HG03103 (cell line): ENCODE measurements at regions not wholly inside any gene's neighbourhood (a gene's known extent, or its start where the extent isn't known, plus 50 kb on each side); places are given as distances from the start of the nearest gene placed in this dataset.
"Not testable (repeated sequence)": the region's sequence is repeated elsewhere in the genome, so short reads cannot be mapped to it uniquely, and the experiment has no call there.

ENCODE experiments used
- ATAC-seq: cut with Tn5 transposase; IDR thresholded peaks from one replicate; pipeline ENCODE4 v1.9.1; 2021; ENCODE audit warnings: low read depth; ENCODE audit not compliant: unreplicated experiment

DNA sequence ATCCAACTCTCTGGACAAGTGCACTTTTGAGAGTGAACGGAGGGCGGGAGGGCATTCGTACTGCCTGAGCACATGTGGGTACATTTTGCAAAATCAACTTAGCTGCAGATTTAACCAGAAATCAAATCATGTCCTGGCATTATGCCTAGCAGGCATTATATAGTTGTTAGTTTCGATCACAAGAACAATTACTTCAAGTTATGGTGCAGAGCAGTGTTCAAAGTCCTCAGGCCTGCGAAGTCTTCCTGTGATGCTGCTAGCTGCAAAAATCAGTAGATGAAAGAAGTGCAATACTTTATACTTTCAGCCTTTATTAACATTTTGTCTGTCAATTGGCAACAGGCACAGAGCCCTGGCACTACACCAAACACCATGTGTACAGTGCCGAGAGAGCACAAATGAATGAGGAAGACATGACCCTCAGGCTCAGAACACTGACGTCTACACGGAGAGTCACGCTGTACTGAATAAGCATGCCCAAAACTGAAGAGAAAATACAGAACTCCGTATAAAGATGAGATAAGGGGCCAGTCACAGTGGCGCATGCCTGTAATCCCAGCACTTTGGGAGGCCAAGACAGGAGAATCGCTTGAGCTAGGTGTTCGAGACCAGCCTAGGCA lies 92.1 kb upstream of the CREB1 start:
- ATAC-seq, result no peak

DNA sequence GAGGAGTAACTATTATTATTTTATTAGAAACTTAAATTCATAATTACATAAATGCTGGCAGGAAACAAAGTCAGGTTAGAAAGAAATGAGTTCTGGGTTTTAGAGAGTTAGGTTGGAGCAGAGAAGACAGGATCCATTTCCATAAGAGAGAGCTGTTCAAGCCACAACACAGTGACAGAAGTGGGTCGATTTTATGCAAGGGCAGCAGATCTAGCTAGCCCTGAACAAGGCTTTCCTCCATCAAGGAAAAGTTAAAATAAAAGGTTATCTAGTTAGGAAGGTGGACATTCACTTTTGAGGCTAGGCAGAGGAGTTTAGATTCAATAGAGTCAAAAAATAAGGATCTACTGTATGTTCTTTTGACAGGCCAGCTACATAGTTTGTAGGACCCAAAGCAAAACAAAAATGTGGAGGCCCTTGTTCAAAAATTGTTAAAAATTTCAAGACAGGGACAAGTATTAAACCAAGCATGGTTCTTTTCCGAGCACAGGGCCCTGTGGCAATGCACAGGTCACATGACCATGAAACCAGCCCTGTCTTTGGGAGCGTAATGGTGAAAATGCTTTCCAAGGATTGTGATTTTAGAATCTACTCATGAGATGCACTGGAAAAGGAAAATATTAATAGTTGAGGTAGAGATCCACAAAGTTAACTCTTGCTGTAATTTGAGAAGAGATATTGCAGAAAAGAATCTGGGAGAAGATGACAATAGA lies 91.2 kb upstream of the CREB1 start:
- ATAC-seq, result no peak

DNA sequence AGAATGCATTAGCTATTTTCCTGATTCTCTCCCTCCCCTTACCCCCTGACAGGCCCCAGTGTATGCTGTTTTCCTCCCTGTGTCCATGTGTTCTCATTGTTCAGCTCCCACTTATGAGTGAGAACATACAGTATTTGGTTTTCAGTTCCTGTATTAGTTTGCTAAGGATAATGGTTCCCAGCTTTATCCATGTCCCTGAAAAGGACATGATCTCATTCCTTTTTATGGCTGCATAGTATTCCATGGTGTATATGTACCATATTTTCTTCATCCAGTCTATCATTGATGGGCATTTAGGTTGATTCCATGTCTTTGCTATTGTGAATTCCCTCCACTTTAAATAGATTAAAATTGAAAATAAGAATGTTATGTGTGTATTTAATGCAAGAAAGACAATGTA lies 89.9 kb upstream of the CREB1 start:
- ATAC-seq, result not testable (repeated sequence)

DNA sequence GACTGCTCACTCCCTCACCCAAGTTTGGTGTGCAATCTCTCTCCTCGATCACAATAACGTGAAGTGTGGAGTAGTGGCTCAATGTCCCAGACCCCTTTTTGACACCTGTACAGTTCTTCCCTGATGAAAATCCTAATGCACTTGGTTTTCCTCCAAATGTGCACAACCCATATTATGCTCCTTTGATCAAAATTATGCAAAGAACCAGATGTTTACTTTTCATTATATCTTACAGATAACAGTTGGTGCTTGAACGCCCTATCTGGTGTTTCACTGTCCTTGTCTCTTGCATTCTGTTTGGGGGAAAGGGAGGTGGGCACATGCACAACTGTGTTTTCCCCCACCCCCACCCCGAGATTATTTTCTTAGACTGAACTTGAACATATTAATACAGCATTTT lies 85.0 kb upstream of the CREB1 start:
- no peak for ATAC-seq

DNA sequence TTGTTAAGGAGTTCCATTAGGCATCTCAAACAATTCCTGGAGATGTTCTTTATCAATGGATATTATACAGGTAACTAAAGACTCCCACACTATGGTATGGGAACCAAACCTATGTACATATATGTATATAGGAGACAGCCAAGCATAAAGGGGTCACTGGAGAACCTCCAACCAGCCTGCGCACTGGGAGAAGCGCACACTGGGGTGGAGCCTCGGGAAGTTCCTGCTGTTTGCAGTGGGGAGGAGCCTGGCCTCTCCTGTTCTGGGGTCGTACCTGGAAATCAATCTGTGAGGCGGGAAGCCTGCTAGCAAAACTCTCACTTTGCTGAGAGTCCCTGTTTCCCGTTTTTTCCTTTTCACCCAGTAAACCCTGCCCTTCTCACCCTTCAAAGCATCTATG lies 83.1 kb upstream of the CREB1 start:
- ATAC-seq, result no peak

DNA sequence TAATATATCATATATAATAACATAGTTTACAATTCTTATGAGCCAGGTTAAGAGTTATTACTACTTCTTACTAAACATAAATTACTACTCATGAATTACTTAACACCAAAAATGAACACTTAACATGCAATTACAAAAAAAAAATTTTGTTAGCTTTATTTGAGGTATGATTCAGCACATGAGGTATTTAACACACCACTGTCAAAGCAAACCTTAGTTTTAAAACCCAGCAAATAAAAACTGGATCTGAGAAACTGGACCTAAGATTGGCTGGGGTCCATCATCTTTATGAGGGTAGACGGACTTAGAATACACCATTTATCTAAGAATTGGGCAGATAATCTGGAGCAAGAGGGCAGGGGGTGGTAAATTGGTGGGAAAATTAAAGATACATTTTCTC lies 81.8 kb upstream of the CREB1 start:
- ATAC-seq, result no peak

DNA sequence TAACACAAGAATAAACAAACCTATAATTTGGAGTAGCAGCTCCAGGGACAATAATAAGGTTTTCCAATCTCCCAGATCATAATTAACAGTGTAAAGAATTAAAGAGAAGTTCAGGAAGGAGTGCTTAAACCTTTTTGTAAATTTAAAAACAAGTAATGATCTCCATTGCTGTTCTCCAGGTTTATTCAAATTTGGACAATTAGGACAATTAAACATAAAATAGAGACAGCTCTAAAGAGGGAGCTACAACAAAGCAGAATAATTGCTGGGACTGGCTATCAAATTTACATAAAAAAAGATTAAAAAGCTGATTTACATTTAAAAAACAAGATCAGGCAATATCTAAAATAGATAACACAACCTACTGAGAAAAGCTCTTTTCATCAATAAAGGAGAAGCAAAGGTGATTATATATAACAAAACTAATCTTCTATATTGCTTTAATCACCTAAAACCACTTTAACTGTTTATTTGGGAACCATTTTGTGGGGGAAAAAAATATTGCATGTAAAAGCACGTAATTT lies 80.1 kb upstream of the CREB1 start:
- no peak for ATAC-seq

DNA sequence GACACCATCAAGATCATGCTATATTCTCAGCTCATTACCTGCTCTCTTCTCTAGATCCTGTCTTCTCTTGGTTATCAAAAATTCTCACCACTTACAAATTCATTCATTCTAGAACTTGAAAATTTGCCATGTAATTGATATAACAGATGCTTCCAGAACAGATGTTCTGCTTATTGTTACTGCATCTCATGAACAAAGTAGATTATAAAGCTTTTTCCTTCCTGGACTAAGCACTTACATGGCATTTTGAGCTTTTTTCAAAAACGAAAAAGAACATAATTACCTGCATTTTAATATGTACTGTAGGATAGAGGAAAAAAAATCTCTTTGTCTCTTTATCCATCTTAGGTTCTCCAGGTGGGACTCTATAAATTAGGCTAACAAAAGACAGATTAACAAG lies 79.6 kb upstream of the CREB1 start:
- no peak for ATAC-seq

DNA sequence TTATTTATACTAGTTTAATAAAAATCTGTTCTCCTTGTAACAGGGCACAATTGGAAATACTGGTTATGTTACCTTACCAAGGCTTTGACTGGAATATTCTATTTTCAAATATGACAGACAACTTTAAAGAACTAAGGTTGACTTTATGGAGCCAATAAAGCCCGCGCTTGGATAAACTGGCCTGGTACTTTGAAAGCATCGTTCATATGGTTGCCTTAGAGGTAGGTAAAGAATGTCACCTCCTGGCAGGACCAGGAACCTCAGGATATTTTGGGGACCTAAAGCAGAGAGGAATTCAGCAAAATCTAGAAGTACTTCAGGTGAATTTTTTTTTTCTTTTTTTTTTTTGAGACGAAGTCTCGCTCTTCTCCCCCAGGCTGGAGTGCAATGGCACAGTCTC lies 71.2 kb upstream of the CREB1 start:
- no peak for ATAC-seq

DNA sequence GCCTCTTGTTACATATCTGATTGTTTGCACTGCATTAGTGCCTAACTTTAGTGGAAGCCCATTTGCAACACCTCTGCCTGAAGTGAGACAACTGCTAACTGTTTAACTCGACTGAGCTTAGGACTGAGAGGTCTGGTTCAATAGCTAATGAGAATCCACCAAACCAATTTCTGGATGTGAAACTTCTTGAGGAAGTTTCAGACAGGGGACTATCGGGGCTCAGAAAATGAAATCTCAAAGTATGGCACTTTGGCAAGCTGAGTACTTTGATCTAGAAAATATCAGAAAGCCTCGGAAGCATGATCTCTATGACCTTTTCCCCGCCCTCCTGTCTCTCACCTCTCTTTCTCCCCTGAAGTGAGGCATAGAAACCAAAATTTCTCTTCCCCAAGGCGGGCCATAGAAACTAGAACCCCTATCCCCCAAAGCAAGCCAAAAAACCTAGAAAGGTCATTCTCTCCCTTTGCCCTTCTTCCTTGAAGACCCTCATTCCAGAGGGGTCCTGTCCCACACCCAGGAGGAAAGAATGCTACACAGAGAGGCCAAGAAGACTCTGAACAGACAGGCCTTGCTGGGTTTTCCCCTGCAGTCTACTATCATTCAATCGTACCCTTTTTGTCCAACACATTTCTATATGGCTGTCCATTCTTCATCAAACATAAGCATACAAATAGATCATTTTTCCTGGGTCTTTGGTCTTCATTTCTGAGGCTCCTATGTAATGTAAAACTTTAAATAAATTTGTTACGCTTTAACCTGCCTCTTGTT lies 69.6 kb upstream of the CREB1 start:
- peak; percentile 92 for ATAC-seq

DNA sequence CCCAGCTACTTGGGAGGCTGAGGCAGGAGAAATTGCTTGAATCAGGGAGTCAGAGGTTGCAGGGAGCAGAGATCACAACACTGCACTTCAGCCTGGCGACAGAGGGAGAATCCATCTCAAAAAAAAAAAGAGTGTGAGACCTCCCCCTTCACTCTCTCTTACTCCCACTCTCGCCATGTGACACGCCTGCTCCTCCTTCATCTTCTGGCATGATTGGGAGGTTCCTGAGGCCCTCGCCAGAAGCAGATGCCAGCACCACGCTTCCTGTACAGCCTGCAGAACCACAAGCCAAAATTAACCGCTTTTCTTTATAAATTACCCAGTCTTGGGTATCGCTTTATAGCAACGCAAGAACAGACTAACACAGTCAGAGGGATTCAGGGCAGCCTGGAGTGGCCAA lies 66.3 kb upstream of the CREB1 start:
- ATAC-seq, result no peak

DNA sequence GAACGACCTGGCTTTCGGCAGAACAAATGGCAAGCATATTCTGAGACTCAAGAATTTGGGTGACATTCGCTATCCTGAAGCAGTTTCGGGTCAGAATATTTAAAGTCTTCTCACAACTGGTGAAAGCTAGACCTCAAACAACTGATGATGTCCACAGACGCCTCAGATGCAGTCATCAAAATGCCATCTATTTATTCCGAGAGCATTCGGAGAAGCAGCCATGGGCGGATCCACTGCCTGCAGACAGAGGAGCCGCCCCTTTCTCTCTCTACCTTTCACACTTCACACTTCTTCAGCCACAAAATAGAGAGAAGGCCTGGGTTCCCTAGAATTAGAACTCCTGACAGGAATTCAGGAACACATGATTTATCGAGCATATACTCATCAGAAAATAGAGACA lies 65.8 kb upstream of the CREB1 start:
- ATAC-seq, result no peak

DNA sequence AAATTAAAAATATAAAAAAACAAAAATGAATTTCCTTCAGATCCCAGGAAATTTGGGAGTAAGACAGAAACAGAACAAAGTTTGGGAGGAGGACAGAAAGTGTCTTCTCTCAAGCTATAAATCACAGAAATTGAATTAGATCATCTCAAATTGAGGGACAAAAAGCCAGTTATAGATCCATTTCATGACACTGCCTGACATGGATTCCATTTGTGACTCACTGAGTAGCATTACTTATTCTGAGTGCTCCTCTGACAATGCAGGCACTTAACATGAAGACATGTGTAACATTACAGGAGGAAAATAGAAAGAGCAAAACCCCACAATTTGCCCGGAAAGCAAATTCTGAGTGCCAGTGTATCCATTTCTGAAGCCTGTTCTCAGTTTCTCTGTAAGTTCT lies 63.9 kb upstream of the CREB1 start:
- no peak for ATAC-seq

DNA sequence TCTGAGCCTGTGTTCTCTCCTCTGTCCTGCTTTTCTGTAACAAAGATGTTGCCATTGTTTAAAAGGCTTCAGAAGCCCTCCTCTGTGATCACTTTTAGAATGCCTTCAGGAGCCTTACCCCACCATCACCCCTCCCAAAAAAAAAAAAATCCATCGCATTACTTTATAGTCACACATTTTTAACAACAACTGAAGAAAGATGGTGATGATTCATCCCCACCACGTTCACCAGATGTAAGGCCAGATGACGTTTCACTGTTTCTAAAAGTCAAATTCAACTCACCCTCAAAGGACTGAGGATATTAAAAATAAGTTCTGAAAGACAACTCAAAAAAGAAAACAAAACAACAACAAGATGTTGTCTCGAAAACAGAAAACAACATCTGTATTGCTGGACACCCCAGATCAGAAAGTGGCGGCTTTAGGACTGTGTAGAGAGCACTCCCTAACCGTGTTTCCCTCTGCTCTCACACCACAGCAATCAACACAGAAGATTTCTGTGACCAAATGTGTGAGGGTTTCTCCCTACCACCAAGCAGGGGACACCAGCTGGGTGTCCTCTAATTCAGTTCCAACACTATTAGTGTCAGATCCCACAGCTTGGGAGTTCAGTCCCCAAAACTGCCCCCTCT lies 61.9 kb upstream of the CREB1 start:
- ATAC-seq, result no peak

DNA sequence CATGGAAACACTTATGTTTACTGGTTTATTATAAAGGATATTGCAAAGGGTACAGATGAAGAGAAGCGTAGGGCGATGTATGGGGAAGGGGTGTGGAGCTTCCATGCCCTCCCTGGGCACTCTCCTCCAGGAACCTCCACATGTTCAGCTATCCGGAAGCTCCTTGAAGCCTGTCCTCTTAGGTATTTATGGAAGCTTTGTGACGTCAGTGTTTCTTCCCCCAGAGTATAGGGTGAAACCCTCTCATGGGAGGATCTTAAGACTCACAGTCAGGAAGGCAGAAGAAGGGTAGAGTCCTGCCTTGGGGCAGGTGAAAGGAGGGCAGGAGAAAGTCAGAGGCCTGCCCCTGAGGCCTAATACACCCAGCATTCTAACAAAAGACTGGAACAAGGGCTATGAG lies 61.3 kb upstream of the CREB1 start:
- ATAC-seq, result no peak

DNA sequence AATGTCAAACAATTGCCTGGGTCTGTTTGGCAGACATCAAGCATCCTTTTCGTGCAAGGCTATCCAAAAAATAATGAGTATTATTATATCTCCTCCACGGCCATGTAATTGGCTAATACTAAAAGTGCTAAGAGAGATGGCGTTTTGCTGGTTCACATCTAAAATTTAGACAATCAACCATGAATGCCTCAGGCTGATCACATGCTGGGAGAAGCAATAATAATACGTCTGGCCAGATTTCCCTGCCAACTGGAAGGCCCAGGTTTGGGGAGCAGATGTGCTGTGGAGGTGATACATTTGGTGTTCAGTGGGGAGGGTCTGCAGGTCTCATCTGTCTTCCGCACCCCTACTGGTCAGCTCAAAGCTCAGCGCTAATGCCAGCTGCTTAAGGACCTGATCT lies 60.3 kb upstream of the CREB1 start:
- no peak for ATAC-seq

DNA sequence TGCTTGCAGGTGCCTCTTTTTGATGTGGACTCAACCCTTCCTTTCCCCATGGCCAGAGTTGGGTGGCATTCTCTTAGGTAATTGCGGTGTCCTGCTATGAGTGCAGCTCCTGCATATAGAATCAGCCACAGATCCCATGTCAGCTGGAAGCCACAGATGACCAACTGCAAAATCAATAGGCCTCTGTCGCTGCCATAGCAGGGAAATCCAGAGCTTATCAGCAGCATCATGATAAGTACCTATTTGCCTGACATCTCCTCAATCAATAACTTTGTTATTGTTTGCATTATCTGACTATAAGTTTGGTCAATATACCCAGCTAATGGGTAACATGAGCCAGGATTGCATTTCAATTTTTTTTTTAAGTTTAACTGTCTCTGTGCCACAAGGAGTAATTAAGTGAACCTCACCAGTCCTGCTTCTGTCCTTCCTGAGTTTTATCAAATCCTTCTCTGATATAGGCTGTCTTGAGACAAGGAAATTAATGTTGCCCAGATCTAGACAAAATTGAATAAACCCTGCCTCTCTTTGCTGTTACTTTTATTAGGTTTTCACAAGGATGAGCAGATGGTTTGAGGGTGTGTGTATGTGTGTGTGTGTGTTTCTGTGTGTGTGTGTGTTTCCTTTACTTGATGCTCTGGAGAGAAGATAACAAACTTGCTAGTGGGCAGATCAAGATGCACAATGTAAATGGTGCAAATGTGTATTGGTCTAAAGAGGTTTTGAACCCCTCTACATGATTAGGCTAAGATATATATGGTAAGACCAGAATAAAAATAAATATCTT lies 59.6 kb upstream of the CREB1 start:
- ATAC-seq, result no peak

DNA sequence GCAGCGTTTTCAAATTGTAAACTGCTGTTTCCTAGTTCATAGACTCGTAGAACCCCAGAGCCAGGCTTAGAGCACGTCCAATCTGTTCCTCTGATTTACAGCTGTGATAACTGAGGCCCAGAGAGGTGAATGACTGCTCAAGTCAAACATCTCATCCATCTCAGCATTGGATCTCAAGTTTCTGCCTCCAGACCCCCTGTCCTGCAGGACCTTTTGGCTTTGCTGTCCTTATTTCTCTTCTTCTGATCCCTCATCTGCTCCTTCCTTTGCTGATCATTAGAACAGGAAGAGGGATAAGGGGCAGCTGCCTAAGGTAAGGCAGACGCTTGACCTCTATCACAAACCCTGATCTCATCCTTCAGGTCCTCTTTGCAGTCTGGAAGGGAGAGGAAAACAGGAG lies 58.5 kb upstream of the CREB1 start:
- ATAC-seq, result no peak

DNA sequence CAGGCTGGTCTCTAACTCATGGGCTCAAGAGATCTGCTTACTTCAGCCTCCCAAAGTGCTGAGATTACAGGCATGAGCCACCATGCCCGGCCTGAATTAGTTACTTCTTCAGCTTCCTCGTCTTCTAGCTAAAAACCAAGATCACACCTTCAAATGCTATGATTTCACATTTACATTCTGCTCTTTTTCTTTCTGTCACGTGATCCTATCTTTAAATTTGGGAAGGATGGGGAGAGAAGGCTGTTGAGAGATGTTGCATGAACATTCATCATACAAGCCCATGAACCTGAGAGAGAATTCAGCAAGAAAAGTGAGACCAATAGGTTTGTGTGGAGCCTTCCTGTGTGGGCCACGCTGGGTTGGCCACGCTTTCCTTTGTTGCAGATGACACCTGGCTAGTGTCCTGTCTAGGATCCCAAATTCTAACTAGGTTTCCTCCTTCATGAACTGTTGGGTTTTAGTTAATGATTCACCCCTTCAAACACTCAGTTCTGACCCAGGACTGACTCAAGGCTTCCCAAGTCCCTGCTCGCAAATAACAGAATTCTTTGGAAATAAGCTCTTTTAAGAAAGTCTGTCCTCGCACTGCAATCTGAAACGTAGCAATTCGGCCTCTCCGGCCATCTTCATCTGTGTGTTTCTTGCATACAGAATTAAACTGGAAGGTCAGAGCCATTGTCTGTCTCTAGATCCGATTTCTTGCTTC lies 57.3 kb upstream of the CREB1 start:
- ATAC-seq, result no peak
